ENCODE measurements at regions not wholly inside any gene's neighbourhood (a gene's known extent, or its start where the extent isn't known, plus 50 kb on each side); places are given as distances from the start of the nearest gene placed in this dataset.

DNA sequence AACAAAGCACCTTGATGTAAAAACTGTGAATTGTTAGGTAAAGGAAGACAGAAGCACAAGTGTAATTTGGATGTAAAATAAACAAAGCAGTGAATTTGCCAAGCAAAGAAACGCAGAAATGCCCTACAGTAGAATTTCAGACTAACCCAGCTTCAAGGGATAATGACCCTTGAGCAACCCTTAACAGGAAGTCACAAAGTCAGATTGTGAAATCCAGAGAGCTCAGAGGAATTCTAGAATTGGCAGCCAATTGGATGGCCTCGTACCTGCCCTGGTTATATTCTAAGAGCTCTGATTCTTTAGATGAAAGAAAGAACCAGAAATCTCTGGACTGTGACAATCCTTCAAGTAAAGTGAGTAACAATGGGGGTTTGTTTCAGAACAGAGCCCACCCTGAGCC, 152.7 kb upstream of the CHRM3 start:
- Histone ChIP-seq H3K4me3 (ENCODE audit: low read length, poor library complexity, severe bottlenecking) (no peak overlapping the region), H3K79me2 (ENCODE audit: insufficient read depth, low read length) (no peaks in the 10 kb centered on the region), H3F3A (ENCODE audit: low read depth) (no peaks in the 10 kb centered on the region), H3K9me2 (replicated peaks; ENCODE audit: low read depth, low read length) (no peaks in the 10 kb centered on the region), H3K4me2 (ENCODE audit: low read depth, low read length, poor library complexity, severe bottlenecking) (no peak overlapping the region), H2AFZ (ENCODE audit: low read length) (no peak overlapping the region), H3K9me3 (ENCODE audit: insufficient read depth, low read depth, low read length) (no peaks in the 10 kb centered on the region; the same call in 1 of the 2 replicates), H3K27me3 (ENCODE audit: insufficient read depth, low read length, poor library complexity, severe bottlenecking) (no peaks in the 10 kb centered on the region), H4K20me1 (ENCODE audit: insufficient read depth, low read length, poor library complexity, severe bottlenecking) (no peaks in the 10 kb centered on the region), H3K4me1 (ENCODE audit: insufficient read depth, low read length, poor library complexity, severe bottlenecking) (no peaks in the 10 kb centered on the region), H3K36me3 (ENCODE audit: insufficient read depth, low read length) (no peaks in the 10 kb centered on the region), H3K9ac (ENCODE audit: low read depth, low read length, poor library complexity, severe bottlenecking) (no peak overlapping the region)
- TF ChIP-seq EZH2phosphoT487 (IDR thresholded peaks at IDR 0.05; ENCODE audit: borderline replicate concordance): no peak
- TF ChIP-seq, protein P1, sequence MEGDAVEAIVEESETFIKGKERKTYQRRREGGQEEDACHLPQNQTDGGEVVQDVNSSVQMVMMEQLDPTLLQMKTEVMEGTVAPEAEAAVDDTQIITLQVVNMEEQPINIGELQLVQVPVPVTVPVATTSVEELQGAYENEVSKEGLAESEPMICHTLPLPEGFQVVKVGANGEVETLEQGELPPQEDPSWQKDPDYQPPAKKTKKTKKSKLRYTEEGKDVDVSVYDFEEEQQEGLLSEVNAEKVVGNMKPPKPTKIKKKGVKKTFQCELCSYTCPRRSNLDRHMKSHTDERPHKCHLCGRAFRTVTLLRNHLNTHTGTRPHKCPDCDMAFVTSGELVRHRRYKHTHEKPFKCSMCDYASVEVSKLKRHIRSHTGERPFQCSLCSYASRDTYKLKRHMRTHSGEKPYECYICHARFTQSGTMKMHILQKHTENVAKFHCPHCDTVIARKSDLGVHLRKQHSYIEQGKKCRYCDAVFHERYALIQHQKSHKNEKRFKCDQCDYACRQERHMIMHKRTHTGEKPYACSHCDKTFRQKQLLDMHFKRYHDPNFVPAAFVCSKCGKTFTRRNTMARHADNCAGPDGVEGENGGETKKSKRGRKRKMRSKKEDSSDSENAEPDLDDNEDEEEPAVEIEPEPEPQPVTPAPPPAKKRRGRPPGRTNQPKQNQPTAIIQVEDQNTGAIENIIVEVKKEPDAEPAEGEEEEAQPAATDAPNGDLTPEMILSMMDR (conservative IDR thresholded peaks at IDR 0.05; ENCODE audit: low read length): no peak

DNA sequence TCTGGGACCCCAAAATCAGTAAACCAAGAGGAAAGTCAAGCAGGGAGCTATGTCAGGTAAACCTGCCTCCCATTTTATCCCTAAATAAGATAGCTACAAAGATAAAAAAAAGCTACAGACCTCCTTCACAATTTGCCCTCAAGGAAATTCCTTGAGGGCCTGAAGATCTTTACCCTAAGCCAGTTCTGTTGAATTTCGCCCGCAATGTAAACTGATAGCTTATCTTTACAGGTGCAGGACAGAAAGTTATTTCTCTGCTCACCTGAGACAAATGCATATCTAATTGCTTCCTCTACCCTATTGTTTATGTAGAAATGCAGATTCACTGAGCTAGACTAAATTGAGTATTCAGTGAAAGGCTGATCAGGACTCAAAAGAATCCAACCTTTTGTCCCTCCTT, 153.4 kb upstream of the CHRM3 start:
- no peaks in the 10 kb centered on the region for H3F3A ChIP-seq (ENCODE audit: low read depth)
- H3K9me3 ChIP-seq (ENCODE audit: insufficient read depth, low read depth, low read length): no peaks in the 10 kb centered on the region; the same call in 1 of the 2 replicates
- H3K4me2 ChIP-seq (ENCODE audit: low read depth, low read length, poor library complexity, severe bottlenecking): no peak overlapping the region
- H3K36me3 ChIP-seq (ENCODE audit: insufficient read depth, low read length): no peaks in the 10 kb centered on the region
- no peaks in the 10 kb centered on the region for H3K79me2 ChIP-seq (ENCODE audit: insufficient read depth, low read length)
- H3K9me2 ChIP-seq (replicated peaks; ENCODE audit: low read depth, low read length): no peaks in the 10 kb centered on the region
- no peak overlapping the region for H2AFZ ChIP-seq (ENCODE audit: low read length)
- H3K4me1 ChIP-seq (ENCODE audit: insufficient read depth, low read length, poor library complexity, severe bottlenecking): no peaks in the 10 kb centered on the region
- H3K4me3 ChIP-seq (ENCODE audit: low read length, poor library complexity, severe bottlenecking): no peak overlapping the region
- no peaks in the 10 kb centered on the region for H4K20me1 ChIP-seq (ENCODE audit: insufficient read depth, low read length, poor library complexity, severe bottlenecking)
- TF ChIP-seq, protein P1 (conservative IDR thresholded peaks at IDR 0.05; ENCODE audit: low read length): no peak
- no peak for TF ChIP-seq EZH2phosphoT487 (IDR thresholded peaks at IDR 0.05; ENCODE audit: borderline replicate concordance)
- H3K27me3 ChIP-seq (ENCODE audit: insufficient read depth, low read length, poor library complexity, severe bottlenecking): no peaks in the 10 kb centered on the region
- no peak overlapping the region for H3K9ac ChIP-seq (ENCODE audit: low read depth, low read length, poor library complexity, severe bottlenecking)

DNA sequence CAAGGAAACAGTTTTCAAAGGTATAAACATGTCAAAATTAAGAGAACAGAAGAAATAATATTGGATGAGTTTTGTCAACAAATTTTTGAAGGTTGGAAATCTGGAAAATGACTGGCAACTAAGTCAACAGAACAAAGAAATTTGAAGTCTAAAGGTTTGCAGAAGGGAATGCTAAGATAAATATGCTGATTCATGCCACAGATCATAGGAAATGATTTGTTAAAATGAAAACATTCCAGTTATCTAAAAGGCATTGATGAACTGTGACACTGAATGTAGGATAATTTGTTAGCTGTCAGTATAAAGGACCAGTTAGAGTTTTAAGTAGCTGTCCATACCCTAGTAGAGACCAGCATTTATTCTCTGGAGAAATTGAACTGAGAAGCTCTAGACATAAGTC, 157.9 kb upstream of the CHRM3 start:
- Histone ChIP-seq H3K4me3 (ENCODE audit: low read length, poor library complexity, severe bottlenecking) (no peak overlapping the region), H3K4me2 (ENCODE audit: low read depth, low read length, poor library complexity, severe bottlenecking) (no peak overlapping the region), H4K20me1 (ENCODE audit: insufficient read depth, low read length, poor library complexity, severe bottlenecking) (no peaks in the 10 kb centered on the region), H3K36me3 (ENCODE audit: insufficient read depth, low read length) (no peaks in the 10 kb centered on the region), H3F3A (ENCODE audit: low read depth) (no peaks in the 10 kb centered on the region), H3K27me3 (ENCODE audit: insufficient read depth, low read length, poor library complexity, severe bottlenecking) (no peaks in the 10 kb centered on the region), H3K9me3 (ENCODE audit: insufficient read depth, low read depth, low read length) (no peaks in the 10 kb centered on the region), H3K79me2 (ENCODE audit: insufficient read depth, low read length) (no peaks in the 10 kb centered on the region), H3K4me1 (ENCODE audit: insufficient read depth, low read length, poor library complexity, severe bottlenecking) (no peaks in the 10 kb centered on the region), H2AFZ (ENCODE audit: low read length) (no peak overlapping the region), H3K9me2 (replicated peaks; ENCODE audit: low read depth, low read length) (no peaks in the 10 kb centered on the region), H3K9ac (ENCODE audit: low read depth, low read length, poor library complexity, severe bottlenecking) (no peak overlapping the region)
- TF ChIP-seq, protein P1 (conservative IDR thresholded peaks at IDR 0.05; ENCODE audit: low read length): no peak
- no peak for TF ChIP-seq EZH2phosphoT487 (IDR thresholded peaks at IDR 0.05; ENCODE audit: borderline replicate concordance)
